Activated CD4-positive, alpha-beta memory T cell treated with anti-CD3 and anti-CD28 coated beads for 36 hours (primary cell): ENCODE measurements at regions not wholly inside any gene's neighbourhood (a gene's known extent, or its start where the extent isn't known, plus 50 kb on each side); places are given as distances from the start of the nearest gene placed in this dataset.

Experiments
- CTCF ChIA-PET: fragments of 350-600 bp; sonication (Branson Sonifier 250); formaldehyde crosslinking; loops from one replicate; lab custom pipeline; 2021; ENCODE audit warnings: antibody characterized with exemption, inconsistent platforms; lab: Charles Lee
- POLR2A ChIA-PET: fragments of 350-600 bp; sonication (Branson Sonifier 250); formaldehyde crosslinking; loops from one replicate; lab custom pipeline; 2021; ENCODE audit warnings: antibody characterized with exemption; lab: Charles Lee
- DNase-seq: peaks from one replicate; pipeline ENCODE4 v3.0.0-alpha.2; 2020
- H3K27ac Mint-ChIP-seq: one replicate; pipeline ENCODE4 v1.8.0; 2021; ENCODE audit warnings: mixed read lengths
- H3K27me3 Mint-ChIP-seq: one replicate; pipeline ENCODE4 v1.8.0; 2021; ENCODE audit warnings: mixed read lengths
- H3K36me3 Mint-ChIP-seq: one replicate; pipeline ENCODE4 v1.8.0; 2021; ENCODE audit warnings: mixed read lengths
- H3K4me1 Mint-ChIP-seq: one replicate; pipeline ENCODE4 v1.8.0; 2021; ENCODE audit warnings: low read depth, mixed read lengths
- H3K4me3 Mint-ChIP-seq: one replicate; pipeline ENCODE4 v1.8.0; 2021; ENCODE audit warnings: mild to moderate bottlenecking, mixed read lengths
- H3K9me3 Mint-ChIP-seq: one replicate; pipeline ENCODE4 v1.8.0; 2021; ENCODE audit warnings: mixed read lengths
- intact Hi-C: fragments of 100-400 bp; cut with micrococcal nuclease; formaldehyde crosslinking; loops from one replicate; pipeline ENCODE4 v1.15.1; 2023

- DNase-seq = no peak
- Mint-ChIP-seq H3K4me1 (peaks cover 7% of the 10 kb centered on the region), H3K27me3 (no peaks in the 10 kb centered on the region), H3K4me3 (no peak overlapping the region), H3K27ac (no peak overlapping the region), H3K9me3 (peaks cover 7% of the 10 kb centered on the region), H3K36me3 (peaks cover 13% of the 10 kb centered on the region)
- ChIA-PET POLR2A (interaction anchor here (0.5 kb wide), 1 partner anchor 1539 kb away, joined by 5 read pairs; no protein-coding TSS in a partner anchor), CTCF (interaction anchor here (1.2 kb wide), 1 partner anchor 120 kb away, joined by 3 read pairs; no protein-coding TSS in a partner anchor)
- intact Hi-C loops = no loop called here
These were observed 368.1 kb downstream of the LTN1 start for GRCh38 chr21:28624626-28625025.

- no peak overlapping the region for H3K27ac Mint-ChIP-seq
- no peak overlapping the region for H3K4me3 Mint-ChIP-seq
- DNase-seq = no peak
- ChIA-PET POLR2A (interaction anchor here (0.6 kb wide), 1 partner anchor 162 kb away, joined by 3 read pairs; no protein-coding TSS in a partner anchor), CTCF (interaction anchor here (1.1 kb wide), 1 partner anchor 129 kb away, joined by 3 read pairs; no protein-coding TSS in a partner anchor)
- H3K9me3 Mint-ChIP-seq = no peaks in the 10 kb centered on the region
- no peaks in the 10 kb centered on the region for H3K4me1 Mint-ChIP-seq
- H3K27me3 Mint-ChIP-seq = no peaks in the 10 kb centered on the region
- intact Hi-C loops = no loop called here
- H3K36me3 Mint-ChIP-seq = no peaks in the 10 kb centered on the region
These were observed 375.4 kb downstream of the LTN1 start for GRCh38 chr21:28617300-28617699.

GRCh38 chr21:28615276-28615675 lies 377.4 kb downstream of the LTN1 start:
- ChIA-PET POLR2A (no interaction called here), CTCF (no interaction called here)
- H3K4me1 Mint-ChIP-seq = no peaks in the 10 kb centered on the region

GRCh38 chr21:28614791-28615190 lies 377.9 kb downstream of the LTN1 start:
- H3K9me3 Mint-ChIP-seq = no peaks in the 10 kb centered on the region
- CTCF ChIA-PET = no interaction called here
- no peak for DNase-seq

More at GRCh38 chr21:28615276-28615675, 377.4 kb downstream of the LTN1 start:
- Mint-ChIP-seq H3K36me3 (no peaks in the 10 kb centered on the region), H3K27me3 (no peaks in the 10 kb centered on the region), H3K27ac (no peak overlapping the region), H3K9me3 (no peaks in the 10 kb centered on the region), H3K4me3 (no peak overlapping the region)
- intact Hi-C loops = no loop called here
- DNase-seq = no peak

GRCh38 chr21:28608646-28609045 lies 384.0 kb downstream of the LTN1 start:
- Mint-ChIP-seq H3K27me3 (no peaks in the 10 kb centered on the region), H3K9me3 (no peaks in the 10 kb centered on the region), H3K4me1 (peaks cover 22% of the 10 kb centered on the region), H3K4me3 (no peak overlapping the region), H3K36me3 (peaks cover 10% of the 10 kb centered on the region), H3K27ac (no peak overlapping the region)
- ChIA-PET CTCF (interaction anchor here (0.7 kb wide), 1 partner anchor 1764 kb away, joined by 3 read pairs; no protein-coding TSS in a partner anchor), POLR2A (no interaction called here)
- DNase-seq = no peak
- intact Hi-C loops = no loop called here

More at GRCh38 chr21:28614791-28615190, 377.9 kb downstream of the LTN1 start:
- Mint-ChIP-seq H3K27ac (no peak overlapping the region), H3K27me3 (no peaks in the 10 kb centered on the region), H3K4me3 (no peak overlapping the region), H3K4me1 (no peaks in the 10 kb centered on the region), H3K36me3 (peaks cover under 1% of the 10 kb centered on the region)
- intact Hi-C loops = no loop called here
- POLR2A ChIA-PET = no interaction called here

- ChIA-PET CTCF (interaction anchor here (1.1 kb wide), 1 partner anchor 138 kb away, joined by 3 read pairs; no protein-coding TSS in a partner anchor), POLR2A (no interaction called here)
- H3K27ac Mint-ChIP-seq = no peak overlapping the region
- no peak overlapping the region for H3K4me3 Mint-ChIP-seq
- no peaks in the 10 kb centered on the region for H3K27me3 Mint-ChIP-seq
- peaks cover 23% of the 10 kb centered on the region for H3K4me1 Mint-ChIP-seq
- H3K9me3 Mint-ChIP-seq = no peaks in the 10 kb centered on the region
- intact Hi-C loops = no loop called here
- DNase-seq = no peak
- peaks cover 10% of the 10 kb centered on the region for H3K36me3 Mint-ChIP-seq
These were observed 385.1 kb downstream of the LTN1 start for GRCh38 chr21:28607545-28607944.

- DNase-seq = no peak
- H3K27me3 Mint-ChIP-seq = no peaks in the 10 kb centered on the region
- ChIA-PET CTCF (interaction anchor here (1.3 kb wide), 1 partner anchor 140 kb away, joined by 4 read pairs; no protein-coding TSS in a partner anchor), POLR2A (no interaction called here)
- H3K4me3 Mint-ChIP-seq = no peak overlapping the region
- intact Hi-C loops = loop anchor here (1.0 kb wide), 1 partner anchor 140 kb away; no protein-coding TSS in a partner anchor
- peaks cover 14% of the 10 kb centered on the region for H3K9me3 Mint-ChIP-seq
- H3K27ac Mint-ChIP-seq = no peak overlapping the region
- H3K36me3 Mint-ChIP-seq = peaks cover 17% of the 10 kb centered on the region
- H3K4me1 Mint-ChIP-seq = peaks cover 23% of the 10 kb centered on the region
These were observed 387.6 kb downstream of the LTN1 start for GRCh38 chr21:28604946-28605537.

GRCh38 chr21:28602546-28602945 lies 390.1 kb downstream of the LTN1 start:
- Mint-ChIP-seq H3K4me1 (peaks cover 23% of the 10 kb centered on the region), H3K4me3 (no peak overlapping the region), H3K27me3 (no peaks in the 10 kb centered on the region), H3K36me3 (peaks cover 19% of the 10 kb centered on the region), H3K9me3 (peaks cover 30% of the 10 kb centered on the region), H3K27ac (no peak overlapping the region)
- intact Hi-C loops = no loop called here
- no peak for DNase-seq
- POLR2A ChIA-PET = no interaction called here
- CTCF ChIA-PET = no interaction called here

GRCh38 chr21:28598214-28598613 lies 394.5 kb downstream of the LTN1 start:
- H3K27ac Mint-ChIP-seq = no peak overlapping the region
- POLR2A ChIA-PET = no interaction called here
- CTCF ChIA-PET = interaction anchor here (0.6 to 1.4 kb wide), 2 partner anchors 147 to 857 kb away, joined by 3 to 4 read pairs; no protein-coding TSS in a partner anchor
- H3K27me3 Mint-ChIP-seq = no peaks in the 10 kb centered on the region
- no peak for DNase-seq
- H3K36me3 Mint-ChIP-seq = peaks cover 20% of the 10 kb centered on the region
- H3K4me1 Mint-ChIP-seq = no peaks in the 10 kb centered on the region
- intact Hi-C loops = no loop called here
- peaks cover 30% of the 10 kb centered on the region for H3K9me3 Mint-ChIP-seq
- no peak overlapping the region for H3K4me3 Mint-ChIP-seq

- H3K36me3 Mint-ChIP-seq = no peaks in the 10 kb centered on the region
- CTCF ChIA-PET = no interaction called here
- no peaks in the 10 kb centered on the region for H3K9me3 Mint-ChIP-seq
- H3K4me3 Mint-ChIP-seq = no peak overlapping the region
- POLR2A ChIA-PET = no interaction called here
- intact Hi-C loops = no loop called here
- H3K27ac Mint-ChIP-seq = no peak overlapping the region
- DNase-seq = no peak
- no peaks in the 10 kb centered on the region for H3K4me1 Mint-ChIP-seq
- no peaks in the 10 kb centered on the region for H3K27me3 Mint-ChIP-seq
These were observed 400.3 kb downstream of the LTN1 start for GRCh38 chr21:28592205-28592865.

- Mint-ChIP-seq H3K36me3 (no peaks in the 10 kb centered on the region), H3K4me1 (no peaks in the 10 kb centered on the region), H3K27ac (no peak overlapping the region), H3K4me3 (no peak overlapping the region), H3K27me3 (no peaks in the 10 kb centered on the region), H3K9me3 (peaks cover 2% of the 10 kb centered on the region)
- no peak for DNase-seq
- intact Hi-C loops = no loop called here
- CTCF ChIA-PET = interaction anchor here (0.7 to 1.4 kb wide), 3 partner anchors 50 to 154 kb away, joined by 3 to 4 read pairs (median 4); no protein-coding TSS in a partner anchor
- POLR2A ChIA-PET = no interaction called here
These were observed 402.0 kb downstream of the LTN1 start for GRCh38 chr21:28590676-28591075.

- Mint-ChIP-seq H3K27ac (no peak overlapping the region), H3K36me3 (no peaks in the 10 kb centered on the region), H3K4me3 (no peak overlapping the region), H3K4me1 (no peaks in the 10 kb centered on the region), H3K9me3 (peaks cover 5% of the 10 kb centered on the region), H3K27me3 (no peaks in the 10 kb centered on the region)
- POLR2A ChIA-PET = no interaction called here
- intact Hi-C loops = no loop called here
- no peak for DNase-seq
- CTCF ChIA-PET = interaction anchor here (0.7 kb wide), 1 partner anchor 59 kb away, joined by 3 read pairs; no protein-coding TSS in a partner anchor
These were observed 402.7 kb downstream of the LTN1 start for GRCh38 chr21:28590026-28590425.
